ENCODE measurements at regions not wholly inside any gene's neighbourhood (a gene's known extent, or its start where the extent isn't known, plus 50 kb on each side); places are given as distances from the start of the nearest gene placed in this dataset.

DNA sequence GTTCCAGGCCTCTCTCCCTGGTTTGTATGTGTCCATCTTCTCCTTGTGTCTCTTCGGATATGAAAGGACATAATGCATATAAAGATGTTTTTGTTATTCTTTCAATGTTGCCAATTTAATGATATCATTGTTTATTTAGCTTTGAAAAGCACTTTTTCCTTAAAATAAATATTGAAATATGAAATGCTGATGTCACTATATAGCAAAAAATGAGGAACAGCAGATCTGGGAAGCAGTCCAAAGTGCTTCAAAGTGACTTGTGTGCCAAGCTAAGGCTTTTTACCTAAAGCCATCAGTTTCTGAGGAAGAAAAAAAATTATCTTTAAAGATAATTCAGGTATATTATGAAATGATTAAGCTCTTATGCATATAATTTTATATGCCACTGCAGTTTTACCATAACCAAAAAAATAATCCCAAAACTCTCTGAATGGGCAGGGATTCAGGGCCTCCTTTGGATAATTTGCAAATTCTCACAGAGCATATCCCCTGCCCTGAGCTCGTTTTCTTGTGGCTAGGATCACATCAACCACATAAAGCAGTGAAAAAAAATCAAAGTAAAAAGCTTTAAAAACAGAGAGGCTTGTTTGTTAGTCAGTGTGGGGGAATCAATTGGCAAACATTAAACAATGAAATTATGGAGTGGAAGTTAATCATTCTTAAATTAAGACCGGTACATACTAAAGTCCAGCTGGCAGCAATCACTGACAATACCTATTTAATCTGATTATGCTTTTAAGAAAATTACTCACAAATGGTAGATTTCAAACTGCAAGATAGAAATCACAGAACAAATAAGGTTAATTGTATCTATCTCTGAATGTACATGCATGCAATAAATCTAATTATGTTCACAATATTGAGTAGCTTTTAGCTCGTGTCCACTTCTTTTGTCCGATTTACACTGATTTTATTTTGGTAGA lies 1027.9 kb upstream of the ADGRB3 start:
- no peak overlapping the region for H3K4me3 ChIP-seq (ENCODE audit: low read length in 3 of 3)
- H3K9me3 ChIP-seq (ENCODE audit: control insufficient read depth in 2 of 3, insufficient read depth in 1 of 3, low read length in 3 of 3), result no peaks in the 10 kb centered on the region
- FAIRE-seq (no peak), DNase-seq (no peak)
- intact Hi-C loops (cut with DNase I), result no loop called here
- no peaks in the 10 kb centered on the region for H3K36me3 ChIP-seq (ENCODE audit: control insufficient read depth in 2 of 3, insufficient read depth in 3 of 3, low read length in 3 of 3)
- no peaks in the 10 kb centered on the region for H3K4me1 ChIP-seq (ENCODE audit: control insufficient read depth in 2 of 3, insufficient read depth in 2 of 3, low read depth in 1 of 3, low read length in 3 of 3)
- TF ChIP-seq, protein P1, sequence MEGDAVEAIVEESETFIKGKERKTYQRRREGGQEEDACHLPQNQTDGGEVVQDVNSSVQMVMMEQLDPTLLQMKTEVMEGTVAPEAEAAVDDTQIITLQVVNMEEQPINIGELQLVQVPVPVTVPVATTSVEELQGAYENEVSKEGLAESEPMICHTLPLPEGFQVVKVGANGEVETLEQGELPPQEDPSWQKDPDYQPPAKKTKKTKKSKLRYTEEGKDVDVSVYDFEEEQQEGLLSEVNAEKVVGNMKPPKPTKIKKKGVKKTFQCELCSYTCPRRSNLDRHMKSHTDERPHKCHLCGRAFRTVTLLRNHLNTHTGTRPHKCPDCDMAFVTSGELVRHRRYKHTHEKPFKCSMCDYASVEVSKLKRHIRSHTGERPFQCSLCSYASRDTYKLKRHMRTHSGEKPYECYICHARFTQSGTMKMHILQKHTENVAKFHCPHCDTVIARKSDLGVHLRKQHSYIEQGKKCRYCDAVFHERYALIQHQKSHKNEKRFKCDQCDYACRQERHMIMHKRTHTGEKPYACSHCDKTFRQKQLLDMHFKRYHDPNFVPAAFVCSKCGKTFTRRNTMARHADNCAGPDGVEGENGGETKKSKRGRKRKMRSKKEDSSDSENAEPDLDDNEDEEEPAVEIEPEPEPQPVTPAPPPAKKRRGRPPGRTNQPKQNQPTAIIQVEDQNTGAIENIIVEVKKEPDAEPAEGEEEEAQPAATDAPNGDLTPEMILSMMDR (IDR thresholded peaks at IDR 0.05; ENCODE audit: borderline replicate concordance, extremely low read depth, insufficient read depth), result no peak
- H3K9ac ChIP-seq (ENCODE audit: low read length in 3 of 3), result no peak overlapping the region
- H3K27ac ChIP-seq (ENCODE audit: low read depth in 2 of 2, low read length in 2 of 2), result no peak overlapping the region
- H3K27me3 ChIP-seq (ENCODE audit: control insufficient read depth, insufficient read depth, low read length), result no peaks in the 10 kb centered on the region

- no peak overlapping the region for H3K27ac ChIP-seq (ENCODE audit: low read depth in 2 of 2, low read length in 2 of 2)
- no peak for FAIRE-seq
- no peak overlapping the region for H3K4me3 ChIP-seq (ENCODE audit: low read length in 3 of 3)
- H3K4me1 ChIP-seq (ENCODE audit: control insufficient read depth in 2 of 3, insufficient read depth in 2 of 3, low read depth in 1 of 3, low read length in 3 of 3), result no peaks in the 10 kb centered on the region
- intact Hi-C loops (cut with DNase I), result no loop called here
- H3K36me3 ChIP-seq (ENCODE audit: control insufficient read depth in 2 of 3, insufficient read depth in 3 of 3, low read length in 3 of 3), result no peaks in the 10 kb centered on the region
- TF ChIP-seq, protein P1 (IDR thresholded peaks at IDR 0.05; ENCODE audit: borderline replicate concordance, extremely low read depth, insufficient read depth), result no peak
- no peak for DNase-seq
- no peak overlapping the region for H3K9ac ChIP-seq (ENCODE audit: low read length in 3 of 3)
- H3K9me3 ChIP-seq (ENCODE audit: control insufficient read depth in 2 of 3, insufficient read depth in 1 of 3, low read length in 3 of 3), result peaks cover 0 to 3% (median 2%) of the 10 kb centered on the region in 3 donors
- H3K27me3 ChIP-seq (ENCODE audit: control insufficient read depth, insufficient read depth, low read length), result no peaks in the 10 kb centered on the region
These were observed 1040.7 kb upstream of the ADGRB3 start for GRCh38 chr6:67594366-67594765.

GRCh38 chr6:67593247-67593646 lies 1041.8 kb upstream of the ADGRB3 start:
- H3K4me1 ChIP-seq (ENCODE audit: control insufficient read depth in 2 of 3, insufficient read depth in 2 of 3, low read depth in 1 of 3, low read length in 3 of 3), result no peaks in the 10 kb centered on the region
- H3K9me3 ChIP-seq (ENCODE audit: control insufficient read depth in 2 of 3, insufficient read depth in 1 of 3, low read length in 3 of 3), result peaks cover 0 to 3% (median 2%) of the 10 kb centered on the region in 3 donors
- DNase-seq (no peak), FAIRE-seq (no peak)
- intact Hi-C loops (cut with DNase I), result no loop called here
- no peaks in the 10 kb centered on the region for H3K27me3 ChIP-seq (ENCODE audit: control insufficient read depth, insufficient read depth, low read length)
- H3K9ac ChIP-seq (ENCODE audit: low read length in 3 of 3), result no peak overlapping the region
- no peak overlapping the region for H3K4me3 ChIP-seq (ENCODE audit: low read length in 3 of 3)
- TF ChIP-seq, protein P1 (IDR thresholded peaks at IDR 0.05; ENCODE audit: borderline replicate concordance, extremely low read depth, insufficient read depth), result no peak
- no peaks in the 10 kb centered on the region for H3K36me3 ChIP-seq (ENCODE audit: control insufficient read depth in 2 of 3, insufficient read depth in 3 of 3, low read length in 3 of 3)
- H3K27ac ChIP-seq (ENCODE audit: low read depth in 2 of 2, low read length in 2 of 2), result no peak overlapping the region
